Mesodermal cell (in vitro differentiated cells): ENCODE measurements at regions not wholly inside any gene's neighbourhood (a gene's known extent, or its start where the extent isn't known, plus 50 kb on each side); places are given as distances from the start of the nearest gene placed in this dataset.

Source experiments
- H3K27ac ChIP-seq: 2 replicates; pipeline ENCODE4 v1.7.0; 2013; ENCODE audit warnings: mild to moderate bottlenecking, low read depth, low read length, moderate library complexity; ENCODE audit not compliant: severe bottlenecking
- H3K36me3 ChIP-seq: 2 replicates; pipeline ENCODE4 v1.7.1; 2013; ENCODE audit warnings: mild to moderate bottlenecking, low read length, moderate library complexity; ENCODE audit not compliant: control insufficient read depth, insufficient read depth
- H3K4me1 ChIP-seq: one replicate; pipeline ENCODE4 v1.7.1; 2013; ENCODE audit warnings: mild to moderate bottlenecking, low read length; ENCODE audit not compliant: insufficient read depth, control insufficient read depth, poor library complexity, severe bottlenecking
- H3K4me3 ChIP-seq: 2 replicates; pipeline ENCODE4 v1.7.0; 2013; ENCODE audit warnings: low read length, control low read depth, mild to moderate bottlenecking; ENCODE audit not compliant: insufficient read depth, poor library complexity, severe bottlenecking; ENCODE audit errors: extremely low read depth
- H3K9me3 ChIP-seq: 2 replicates; pipeline ENCODE4 v1.7.1; 2013; ENCODE audit warnings: mild to moderate bottlenecking, low read length, moderate library complexity; ENCODE audit not compliant: control insufficient read depth
- WGBS, 2 experiments: methylation state at CpG; one replicate each; pipeline ENCODE4 v1.1.5; 2013; ENCODE audit warnings: missing lambda C conversion rate in 2 of 2; ENCODE audit not compliant: insufficient coverage in 2 of 2; 5-methylcytosine and 5-hydroxymethylcytosine counted together

DNA sequence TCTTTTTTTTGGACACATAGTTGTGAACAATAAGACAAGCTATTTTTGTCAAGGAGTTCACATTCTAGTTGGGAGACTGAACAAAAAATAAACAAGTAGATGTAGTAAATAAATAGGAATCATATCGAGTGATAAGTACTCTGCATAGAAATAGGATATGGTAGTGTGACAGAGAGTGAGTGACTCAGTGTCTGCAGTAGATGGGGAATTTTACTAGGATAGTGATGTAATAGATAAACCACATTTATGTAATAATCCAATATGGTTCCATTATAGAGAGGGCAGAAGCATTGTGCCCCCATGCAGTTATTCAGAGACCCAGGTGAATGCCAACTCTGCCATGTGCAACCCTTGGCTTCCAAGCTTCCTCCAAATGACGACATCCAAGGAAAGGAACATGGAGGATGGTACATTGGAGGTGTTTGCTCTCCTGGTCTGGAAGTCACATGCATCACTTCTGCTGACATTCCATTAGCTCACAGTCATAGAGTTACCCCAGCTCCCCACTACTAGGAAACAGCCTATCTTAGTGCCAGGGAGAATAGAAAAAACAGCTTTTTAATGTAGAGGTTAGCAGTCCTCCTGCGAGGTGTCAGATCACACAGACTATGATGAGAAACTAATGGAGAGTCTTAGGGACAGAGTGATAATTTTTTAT is 595.4 kb downstream of the NYAP2 start:
- Histone ChIP-seq H3K27ac (no peak overlapping the region), H3K4me3 (no peak overlapping the region), H3K4me1 (peaks cover 11% of the 10 kb centered on the region), H3K36me3 (no peaks in the 10 kb centered on the region), H3K9me3 (no peaks in the 10 kb centered on the region)
- 90 to 100% methylated on average over 1 to 2 of the region's 3 CpGs for WGBS, 2 experiments

DNA sequence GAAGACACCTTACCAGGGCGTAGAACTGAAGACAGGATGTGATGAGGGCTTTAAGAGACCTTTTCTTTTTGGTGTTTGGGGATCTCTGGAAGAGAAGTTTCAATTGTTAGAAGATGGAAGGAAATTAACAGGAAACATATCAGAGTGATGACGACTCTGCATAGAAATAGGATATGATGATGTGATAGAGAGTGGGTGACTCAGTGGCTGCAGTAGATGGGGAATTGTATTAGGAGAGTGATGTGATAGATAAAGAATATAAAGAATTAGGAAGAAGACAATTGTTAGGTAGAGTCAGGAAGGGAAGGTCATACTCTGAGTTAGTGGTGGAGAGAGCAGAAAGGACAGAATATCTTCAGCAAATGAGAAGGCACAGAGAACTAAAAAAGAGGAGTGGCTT is 593.9 kb downstream of the NYAP2 start:
- WGBS, 2 experiments: 96 to 100% methylated on average over 2 of the region's 2 CpGs

DNA sequence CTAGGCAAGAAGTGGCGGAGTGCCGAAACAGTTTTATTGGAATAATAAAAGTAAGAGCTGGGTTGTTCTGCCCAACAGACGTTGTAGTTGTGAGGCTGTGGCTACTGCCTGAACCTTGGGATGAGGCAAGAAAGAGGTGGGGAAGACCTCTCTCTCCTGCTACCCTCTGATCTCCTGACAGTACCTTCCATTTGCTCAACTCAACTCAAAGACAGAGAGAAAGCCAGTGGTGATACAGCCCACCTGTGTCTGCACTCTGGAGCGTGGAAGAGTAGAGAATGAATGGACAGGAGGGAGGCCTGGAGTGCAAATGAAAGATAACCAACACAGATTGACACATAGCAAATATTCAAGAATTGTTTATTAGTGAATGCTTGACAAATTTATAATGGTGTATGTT is 590.3 kb downstream of the NYAP2 start:
- Histone ChIP-seq H3K36me3 (no peaks in the 10 kb centered on the region), H3K4me3 (no peak overlapping the region), H3K27ac (no peak overlapping the region), H3K9me3 (no peaks in the 10 kb centered on the region), H3K4me1 (peaks cover 5% of the 10 kb centered on the region)
- WGBS, 2 experiments: 94 to 100% methylated on average over 2 to 3 of the region's 4 CpGs

More for the DNA sequence above, 593.9 kb downstream of the NYAP2 start:
- Histone ChIP-seq H3K4me1 (peaks cover 11% of the 10 kb centered on the region), H3K4me3 (no peak overlapping the region), H3K27ac (no peak overlapping the region), H3K36me3 (no peaks in the 10 kb centered on the region), H3K9me3 (no peaks in the 10 kb centered on the region)

DNA sequence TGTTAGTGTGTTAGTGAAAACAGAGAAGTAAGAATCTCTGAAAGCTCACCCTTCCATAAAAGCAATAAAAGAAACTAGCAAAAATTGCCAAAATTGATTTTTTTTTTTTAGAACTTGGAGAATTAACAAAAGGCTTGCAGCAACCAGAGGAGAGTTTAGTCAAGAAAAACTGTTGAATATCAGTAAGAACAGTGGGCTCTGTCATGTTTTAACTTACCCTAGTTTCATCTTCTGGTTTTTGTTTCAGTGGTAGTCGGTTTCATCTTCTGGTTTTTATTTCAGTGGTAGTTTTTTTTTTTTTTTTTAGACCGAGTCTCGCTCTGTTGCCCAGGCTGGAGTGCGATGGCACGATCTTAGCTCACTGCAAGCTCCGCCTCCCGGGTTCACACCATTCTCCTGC is 580.9 kb downstream of the NYAP2 start:
- Histone ChIP-seq H3K36me3 (no peaks in the 10 kb centered on the region), H3K4me1 (no peaks in the 10 kb centered on the region), H3K9me3 (no peaks in the 10 kb centered on the region), H3K4me3 (no peak overlapping the region), H3K27ac (no peak overlapping the region)
- 80% methylated on average over 1 of the region's 7 CpGs; no CpG with 5 or more reads in 1 of the 2 experiments for WGBS, 2 experiments

DNA sequence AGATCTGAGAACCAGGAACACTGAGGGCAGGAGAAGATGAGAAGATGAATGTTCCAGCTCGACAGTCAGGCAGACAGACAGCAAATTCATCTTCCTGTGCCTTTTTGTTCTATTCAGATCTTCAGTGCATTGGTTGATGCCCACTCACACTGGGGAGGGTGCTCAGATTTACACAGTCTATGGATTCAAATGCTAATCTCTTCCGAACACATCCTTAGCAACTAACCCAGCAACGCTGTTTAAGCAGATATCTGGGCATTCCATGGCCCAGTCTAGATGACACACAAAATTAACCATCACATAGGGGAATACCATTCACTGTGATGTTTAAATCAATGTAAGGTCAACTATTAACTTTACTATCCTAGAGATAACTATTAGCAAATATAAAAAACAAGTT is 571.9 kb downstream of the NYAP2 start:
- Histone ChIP-seq H3K4me3 (no peak overlapping the region), H3K27ac (no peak overlapping the region), H3K9me3 (peaks cover 6% of the 10 kb centered on the region), H3K36me3 (no peaks in the 10 kb centered on the region), H3K4me1 (no peaks in the 10 kb centered on the region)
- 80 to 92% methylated on average over 1 to 3 of the region's 3 CpGs for WGBS, 2 experiments

DNA sequence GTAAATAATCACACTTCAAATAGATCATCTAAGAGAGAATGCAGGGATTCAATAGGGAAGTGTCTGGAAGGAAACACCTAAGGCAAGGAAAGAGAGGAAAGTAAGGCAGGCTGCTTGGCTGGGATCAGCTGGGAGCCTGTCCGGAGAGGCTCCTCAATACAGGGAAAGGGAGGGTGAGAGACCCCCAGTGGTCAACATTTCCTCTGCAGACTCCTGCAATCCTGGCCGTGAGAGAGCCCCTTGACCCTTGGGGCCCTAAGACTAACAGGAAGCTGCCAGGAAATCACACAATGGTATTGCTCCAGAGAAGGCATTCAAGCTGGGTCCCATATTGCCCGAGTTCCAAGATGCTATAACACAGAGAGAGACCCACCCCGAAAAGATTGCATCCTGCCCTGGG is 549.4 kb downstream of the NYAP2 start:
- Histone ChIP-seq H3K9me3 (no peaks in the 10 kb centered on the region), H3K4me3 (no peak overlapping the region), H3K4me1 (no peaks in the 10 kb centered on the region), H3K27ac (no peak overlapping the region), H3K36me3 (no peaks in the 10 kb centered on the region)
- WGBS, 2 experiments: 80 to 83% methylated on average over 3 to 4 of the region's 4 CpGs

DNA sequence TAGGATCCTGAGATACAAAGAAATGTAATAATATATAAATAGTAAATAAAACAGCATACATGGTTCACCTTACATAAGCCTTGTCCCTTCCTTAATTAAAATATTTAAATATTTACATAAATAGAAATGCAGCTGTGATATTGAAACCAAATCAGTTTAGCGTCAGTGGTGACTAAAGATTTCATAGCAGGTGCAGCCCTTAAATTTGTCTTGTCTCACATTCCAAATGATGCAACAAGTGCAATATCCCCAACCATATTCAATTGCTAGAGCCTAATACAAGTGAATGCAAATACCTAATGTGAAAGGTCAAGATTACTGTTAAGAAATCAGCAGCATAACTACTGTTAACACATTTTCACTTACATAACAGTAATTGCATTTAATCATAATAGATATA is 539.5 kb downstream of the NYAP2 start:
- Histone ChIP-seq H3K27ac (no peak overlapping the region), H3K9me3 (no peaks in the 10 kb centered on the region), H3K36me3 (no peaks in the 10 kb centered on the region), H3K4me3 (no peak overlapping the region), H3K4me1 (no peaks in the 10 kb centered on the region)
- no CpG with 5 or more reads among the region's 1 CpG for WGBS, 2 experiments

DNA sequence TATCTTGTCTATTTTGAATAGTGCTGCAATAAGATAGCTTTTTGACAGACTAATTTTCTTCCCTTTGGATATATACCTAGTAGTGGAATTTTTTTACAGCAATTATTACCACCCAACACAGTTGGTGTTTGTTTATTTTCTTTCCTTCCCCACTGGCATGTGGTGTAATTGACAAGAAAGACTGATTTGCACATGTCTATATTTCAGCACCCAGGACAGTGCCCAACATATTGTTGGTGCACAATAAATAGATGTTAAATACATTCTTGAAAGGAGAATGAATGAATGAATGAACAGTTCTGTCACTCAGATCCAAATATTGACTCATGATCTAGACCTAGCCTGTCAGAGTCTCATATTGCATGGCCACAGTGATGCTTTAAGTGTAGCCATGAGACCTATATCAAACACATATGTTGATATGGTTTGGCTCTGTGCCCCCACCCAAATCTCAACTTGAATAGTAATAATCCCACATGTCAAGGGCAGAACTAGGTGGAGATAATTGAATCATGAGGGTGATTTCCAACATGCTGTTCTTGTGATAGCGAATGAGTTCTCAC is 538.2 kb downstream of the NYAP2 start:
- H3K4me1 ChIP-seq: no peaks in the 10 kb centered on the region
- H3K9me3 ChIP-seq: no peaks in the 10 kb centered on the region
- no peak overlapping the region for H3K27ac ChIP-seq
- WGBS, 2 experiments: no CpG with 5 or more reads among the region's 1 CpG
- H3K4me3 ChIP-seq: no peak overlapping the region
- H3K36me3 ChIP-seq: no peaks in the 10 kb centered on the region

DNA sequence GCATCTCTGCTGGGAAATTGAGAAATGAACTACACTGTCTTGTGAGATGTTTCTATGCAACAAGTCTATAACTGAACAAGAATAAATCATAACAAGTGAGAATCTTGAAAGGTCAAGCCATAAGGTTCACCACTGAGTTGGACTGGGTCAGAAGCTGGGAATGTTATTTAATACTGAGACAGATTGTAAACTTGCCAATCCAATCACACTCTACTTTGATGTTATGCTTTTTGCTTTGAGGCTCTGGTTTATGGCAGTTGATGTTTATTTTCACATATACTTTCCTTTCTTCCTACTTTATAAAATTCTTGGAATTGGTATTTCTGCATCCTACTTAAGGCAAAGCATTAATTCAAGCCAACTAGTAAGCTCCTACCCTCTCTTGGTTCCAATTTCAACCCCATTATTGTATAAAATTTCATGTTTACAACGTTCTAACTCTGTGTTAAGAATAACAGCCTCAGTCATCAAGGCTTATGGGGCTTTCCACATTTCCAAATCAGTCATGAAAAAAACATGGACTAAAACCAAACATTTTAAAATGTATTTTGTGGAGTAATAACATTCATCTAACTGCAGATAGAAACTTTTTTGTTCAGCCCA is 533.4 kb downstream of the NYAP2 start:
- Histone ChIP-seq H3K27ac (no peak overlapping the region), H3K9me3 (no peaks in the 10 kb centered on the region), H3K4me1 (no peaks in the 10 kb centered on the region), H3K4me3 (no peak overlapping the region), H3K36me3 (no peaks in the 10 kb centered on the region)
- 100% methylated on average over 1 of the region's 1 CpG; no CpG with 5 or more reads in 1 of the 2 experiments for WGBS, 2 experiments

DNA sequence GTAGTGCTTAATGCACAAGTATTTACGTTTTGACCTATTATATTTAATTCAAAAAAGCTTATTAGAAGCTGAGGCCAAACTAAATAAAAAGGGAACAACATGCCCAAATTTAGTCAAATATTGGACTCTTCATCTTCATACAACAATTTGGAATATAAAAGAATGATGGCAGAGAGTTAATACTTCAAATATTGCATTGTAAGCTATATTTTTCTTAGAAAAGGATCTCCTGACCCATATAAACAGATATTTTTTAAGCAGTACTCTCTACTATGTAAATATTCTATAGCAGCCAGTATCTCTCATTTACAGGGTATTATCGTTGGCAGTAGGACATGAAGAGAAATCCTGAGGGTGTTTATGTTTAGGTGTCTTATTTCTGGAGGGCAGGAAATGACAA is 531.2 kb downstream of the NYAP2 start:
- H3K27ac ChIP-seq: no peak overlapping the region
- WGBS, 2 experiments: 100% methylated on average over 1 of the region's 2 CpGs; no CpG with 5 or more reads in 1 of the 2 experiments
- H3K4me3 ChIP-seq: no peak overlapping the region
- H3K4me1 ChIP-seq: no peaks in the 10 kb centered on the region
- H3K36me3 ChIP-seq: no peaks in the 10 kb centered on the region
- H3K9me3 ChIP-seq: no peaks in the 10 kb centered on the region

DNA sequence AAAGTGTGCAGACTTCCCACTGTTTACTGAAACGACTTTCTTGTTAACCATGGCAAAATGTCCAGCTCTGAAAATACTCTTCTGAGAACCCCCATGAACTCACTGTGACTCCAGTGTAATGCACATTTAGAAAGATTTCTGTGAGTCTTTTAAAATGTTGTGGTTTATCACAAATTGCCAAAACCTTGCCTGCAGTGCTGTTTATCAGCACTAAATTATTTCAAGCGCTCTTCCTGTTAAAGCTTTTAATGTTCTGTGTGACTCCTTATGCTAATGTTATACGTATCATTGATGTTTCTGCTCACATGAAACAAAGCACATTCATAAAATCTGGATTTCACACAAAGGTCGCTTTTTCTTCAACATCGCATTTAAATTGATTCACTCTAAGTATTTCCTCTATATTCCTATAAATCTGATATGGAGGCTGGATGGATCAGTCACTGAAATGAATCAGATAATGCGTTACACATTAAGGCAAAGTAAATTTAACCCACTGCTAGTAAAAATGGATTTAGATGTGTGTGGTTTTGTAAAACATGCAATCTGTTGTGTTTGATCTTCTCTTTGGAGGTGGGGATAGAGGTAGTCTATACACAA is 521.2 kb downstream of the NYAP2 start:
- Histone ChIP-seq H3K36me3 (no peaks in the 10 kb centered on the region), H3K9me3 (no peaks in the 10 kb centered on the region), H3K27ac (no peak overlapping the region), H3K4me1 (peaks cover 5% of the 10 kb centered on the region), H3K4me3 (no peak overlapping the region)
- WGBS, 2 experiments: 86% methylated on average over 1 of the region's 6 CpGs; no CpG with 5 or more reads in 1 of the 2 experiments
